HG03060 (cell line): ENCODE measurements at regions not wholly inside any gene's neighbourhood (a gene's known extent, or its start where the extent isn't known, plus 50 kb on each side); places are given as distances from the start of the nearest gene placed in this dataset.

Source experiments
- ATAC-seq: cut with Tn5 transposase; IDR thresholded peaks from one replicate; pipeline ENCODE4 v1.9.1; 2021; ENCODE audit warnings: low read depth, moderate number of reproducible peaks; ENCODE audit not compliant: unreplicated experiment

DNA sequence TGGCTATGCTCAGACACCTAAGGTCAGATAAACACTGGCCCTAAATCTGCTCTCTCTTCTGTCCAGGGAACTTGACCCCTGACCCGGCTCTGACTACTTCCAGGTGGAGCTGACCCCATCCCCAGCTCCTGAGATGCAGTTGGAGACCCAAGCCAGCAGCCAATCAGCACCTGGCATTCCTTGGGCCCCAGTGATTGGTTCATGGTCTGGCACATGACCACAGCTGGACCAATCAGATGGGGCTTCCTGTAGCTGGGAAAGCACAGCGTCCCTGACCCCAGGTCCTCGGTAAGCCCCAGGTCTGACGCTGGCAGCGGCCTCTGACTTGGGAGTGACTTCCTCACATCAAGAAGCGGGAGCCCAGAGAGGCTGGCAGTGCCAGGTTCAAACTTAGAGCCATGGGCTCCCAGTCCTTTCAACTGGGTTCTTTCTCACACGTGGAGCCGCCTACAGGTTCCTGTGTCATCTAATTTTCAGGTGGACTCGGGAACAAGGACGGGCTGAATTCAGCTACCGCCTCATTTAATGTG lies 915.4 kb upstream of the TMEM132C start:
- ATAC-seq, result no peak

DNA sequence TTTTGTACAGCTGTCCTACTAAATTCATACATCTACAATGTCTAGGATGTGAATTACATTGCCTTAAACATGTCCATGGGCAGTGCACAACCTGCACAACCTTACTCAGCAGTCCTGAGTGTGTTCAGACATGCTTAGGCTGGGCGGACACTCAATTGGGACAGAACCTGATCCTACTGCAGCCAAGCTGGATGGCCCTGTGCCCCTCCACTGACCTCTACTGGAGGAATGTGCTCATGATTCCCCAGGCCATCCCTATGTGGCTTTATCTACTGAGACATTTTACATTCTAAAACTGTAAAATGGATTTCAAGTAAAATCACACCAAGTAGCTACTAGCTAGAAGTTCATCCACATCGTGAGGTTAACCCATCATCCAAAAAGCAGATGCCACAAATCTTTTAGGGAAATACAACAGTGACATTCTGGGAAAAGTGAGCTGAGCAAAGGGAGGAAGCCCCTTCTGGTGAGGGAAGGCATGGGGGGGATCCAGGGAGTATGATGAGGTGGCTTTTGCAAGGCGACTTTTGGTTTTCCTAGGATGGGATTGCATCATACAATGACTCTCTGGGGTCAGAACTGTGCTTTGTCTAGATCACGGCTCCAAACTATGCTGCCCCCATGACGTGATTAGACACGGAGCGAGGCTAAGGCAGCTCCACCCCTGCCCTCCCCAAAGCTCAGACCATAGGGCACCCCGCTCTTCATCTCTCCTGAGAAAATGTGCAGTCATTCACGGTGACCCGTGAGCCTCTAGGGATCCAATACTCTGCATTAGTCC lies 911.7 kb upstream of the TMEM132C start:
- ATAC-seq, result no peak

DNA sequence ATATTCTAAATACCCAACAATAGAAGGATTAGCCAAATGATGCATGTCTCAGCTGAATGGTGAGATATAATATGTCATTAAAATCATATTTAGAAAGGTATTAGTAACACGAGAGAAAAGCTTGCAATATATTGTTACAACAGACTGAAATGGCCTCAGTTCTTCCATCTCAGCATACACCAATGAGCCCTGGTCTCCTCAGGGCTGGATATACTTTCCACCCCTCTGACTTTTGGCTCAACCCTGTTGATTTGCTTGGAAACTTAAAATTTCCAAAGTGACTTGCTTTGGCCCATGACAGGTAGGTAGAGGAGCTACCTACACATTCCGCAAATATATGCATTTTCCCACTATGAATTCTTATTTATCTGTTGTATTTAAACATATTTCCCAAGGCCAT lies 908.1 kb upstream of the TMEM132C start:
- no peak for ATAC-seq

DNA sequence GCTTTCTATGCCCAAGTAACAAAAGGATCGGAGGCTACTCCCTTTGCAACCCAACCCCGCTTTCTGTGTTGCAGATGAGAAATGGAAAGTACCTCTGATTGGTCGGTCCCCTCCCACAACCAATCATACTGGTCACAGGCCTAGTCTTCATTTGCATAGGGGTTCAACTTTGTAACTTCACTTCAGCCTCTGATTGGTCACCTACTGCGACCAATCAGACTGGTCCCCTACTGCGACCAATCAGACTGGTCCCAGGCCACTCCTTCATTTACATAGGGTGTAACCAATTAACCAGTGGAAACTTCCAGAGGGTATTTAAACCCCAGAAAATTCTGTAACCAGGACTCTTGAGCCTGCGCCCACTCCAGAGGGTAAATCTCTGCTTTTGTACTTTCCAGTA lies 906.4 kb upstream of the TMEM132C start:
- no peak for ATAC-seq

DNA sequence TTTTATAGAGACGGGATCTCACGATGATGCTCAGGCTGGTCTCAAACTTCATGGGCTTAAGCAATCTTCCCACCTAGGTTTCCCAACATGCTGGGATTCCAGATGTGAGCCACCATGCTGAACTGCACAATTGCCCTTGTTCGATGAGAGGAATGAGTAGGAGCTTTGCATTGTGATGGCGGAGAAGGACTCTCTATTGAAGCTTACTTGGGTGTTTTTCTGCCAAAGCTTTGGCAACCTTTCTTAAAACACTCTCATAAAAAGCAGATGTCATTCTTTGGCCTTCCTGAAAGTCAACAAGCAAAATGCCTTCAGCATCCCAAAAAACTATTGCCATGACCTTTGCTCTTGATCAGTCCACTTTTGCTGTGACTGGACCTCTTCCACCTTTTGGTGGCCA lies 904.8 kb upstream of the TMEM132C start:
- ATAC-seq, result no peak

DNA sequence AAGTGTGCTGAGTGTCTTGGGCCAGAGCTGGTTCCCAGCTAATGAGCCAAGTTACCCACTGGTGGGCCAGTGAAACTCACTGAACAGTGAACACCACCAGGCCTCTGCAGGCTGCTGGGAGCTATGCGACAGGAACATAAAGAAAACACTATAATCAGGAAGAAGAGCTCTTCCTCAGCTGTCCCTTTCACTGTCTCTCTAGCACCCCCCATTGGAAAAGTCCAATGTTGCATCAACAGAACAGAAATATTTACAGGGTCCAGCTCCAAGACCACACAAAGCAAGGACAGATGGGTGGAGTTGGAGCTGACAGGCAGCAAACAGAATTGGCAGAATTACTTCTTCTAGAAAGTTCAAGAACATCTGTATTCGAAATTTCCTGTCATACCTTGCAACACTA lies 903.6 kb upstream of the TMEM132C start:
- ATAC-seq, result no peak

DNA sequence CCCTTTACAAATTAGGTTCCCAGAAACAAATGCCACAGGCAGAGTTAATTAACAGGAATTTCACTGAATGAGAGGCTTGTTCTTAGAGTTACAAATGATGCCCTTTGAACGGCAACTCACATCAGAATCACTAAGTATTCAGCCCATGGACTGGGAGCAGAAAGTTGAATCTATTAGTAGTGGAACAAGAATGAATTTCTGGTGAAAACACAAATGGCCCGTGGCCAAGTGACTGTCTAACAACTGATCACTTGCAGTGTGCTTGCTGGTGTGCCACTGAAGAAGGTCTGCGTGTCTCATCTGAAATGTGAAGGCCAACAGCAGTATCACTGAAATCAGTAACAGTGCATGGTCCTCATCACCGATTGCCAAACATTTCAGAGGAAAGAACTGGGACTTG lies 893.4 kb upstream of the TMEM132C start:
- no peak for ATAC-seq

DNA sequence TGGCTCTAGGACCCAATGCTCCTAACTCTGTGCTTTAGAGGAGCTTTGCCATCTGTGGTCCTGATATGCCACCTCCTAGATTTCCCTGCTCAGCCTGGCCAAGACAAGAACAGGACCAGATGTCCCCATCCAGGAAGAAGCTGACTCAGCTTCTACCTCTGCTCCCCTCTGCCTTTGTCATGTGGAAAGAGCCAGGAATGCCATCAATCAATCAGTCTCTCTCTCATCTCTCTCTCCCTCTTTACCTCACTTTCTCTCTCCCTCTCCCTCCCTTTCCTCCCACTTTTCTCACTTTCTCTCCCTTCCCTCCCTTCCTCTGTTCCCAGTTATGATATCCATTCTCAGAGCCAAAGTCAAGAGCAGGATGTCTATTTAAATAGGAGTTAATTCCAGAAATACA lies 892.5 kb upstream of the TMEM132C start:
- ATAC-seq, result no peak

DNA sequence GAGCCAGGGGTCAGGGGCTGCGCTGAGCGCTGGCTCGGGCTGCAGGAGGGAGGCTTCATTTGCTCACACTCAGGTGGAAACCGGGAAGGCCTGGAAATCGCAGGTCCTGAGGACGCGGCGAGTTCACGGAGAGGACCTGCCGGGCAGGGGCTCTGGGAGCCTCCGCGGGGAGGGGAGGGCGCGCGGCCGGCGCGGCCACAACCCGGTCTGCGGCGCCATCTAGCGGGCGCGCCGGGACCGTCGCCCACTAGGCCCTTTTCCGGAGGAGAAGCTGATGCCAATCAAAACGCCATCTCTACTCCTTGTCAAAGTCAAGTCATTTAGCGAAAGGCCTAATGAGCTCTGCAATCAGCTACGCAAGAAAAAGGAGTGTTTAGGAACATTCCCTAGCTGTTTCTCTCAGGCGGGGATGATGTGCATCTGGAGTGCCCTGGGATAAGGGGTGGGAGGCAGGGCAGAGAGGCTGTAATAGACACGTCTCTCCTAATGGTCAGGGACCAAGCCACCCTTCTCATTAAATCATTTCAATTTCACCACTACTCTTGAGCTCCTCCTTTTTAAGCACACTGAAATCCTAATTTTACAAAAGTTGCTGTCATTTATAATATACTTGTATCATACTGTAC lies 885.8 kb upstream of the TMEM132C start:
- ATAC-seq, result no peak

DNA sequence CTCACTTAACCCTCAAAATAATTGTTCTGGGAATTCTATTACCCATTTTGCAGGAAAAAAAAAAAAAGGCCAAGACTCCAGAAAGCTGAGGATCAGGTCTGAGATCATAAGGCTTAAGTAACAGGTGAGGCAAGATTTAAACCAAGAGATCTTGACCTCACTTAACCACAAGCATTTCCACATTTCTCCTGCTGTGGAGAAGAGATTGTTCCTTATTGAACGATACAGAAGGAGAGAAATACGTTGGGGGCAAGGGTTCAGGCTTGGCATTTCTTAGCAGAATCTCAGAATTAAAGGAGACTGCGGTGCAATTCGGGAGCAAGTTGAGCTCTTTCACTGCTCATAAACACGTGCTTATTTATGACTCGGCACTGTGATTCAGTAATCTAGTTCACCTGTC lies 885.3 kb upstream of the TMEM132C start:
- ATAC-seq, result no peak

DNA sequence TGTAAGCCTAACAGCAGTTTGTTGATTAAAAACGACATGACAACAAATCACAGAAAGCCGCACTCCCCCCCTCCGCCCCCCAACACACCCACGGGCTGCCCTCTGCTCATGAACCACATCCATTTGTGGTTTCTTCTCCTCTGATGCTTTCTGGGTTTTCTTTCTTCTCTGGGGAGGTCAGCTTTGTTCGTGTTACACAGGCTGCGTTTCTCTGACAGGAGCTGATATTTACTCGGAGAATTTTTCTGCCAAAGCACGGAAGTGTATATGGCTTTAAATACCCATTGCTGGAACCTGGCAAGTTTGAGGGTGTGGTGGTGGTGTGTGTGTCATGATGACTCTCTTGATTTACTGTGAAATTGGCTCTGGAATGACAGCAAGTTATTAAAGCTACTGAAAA lies 883.7 kb upstream of the TMEM132C start:
- no peak for ATAC-seq

DNA sequence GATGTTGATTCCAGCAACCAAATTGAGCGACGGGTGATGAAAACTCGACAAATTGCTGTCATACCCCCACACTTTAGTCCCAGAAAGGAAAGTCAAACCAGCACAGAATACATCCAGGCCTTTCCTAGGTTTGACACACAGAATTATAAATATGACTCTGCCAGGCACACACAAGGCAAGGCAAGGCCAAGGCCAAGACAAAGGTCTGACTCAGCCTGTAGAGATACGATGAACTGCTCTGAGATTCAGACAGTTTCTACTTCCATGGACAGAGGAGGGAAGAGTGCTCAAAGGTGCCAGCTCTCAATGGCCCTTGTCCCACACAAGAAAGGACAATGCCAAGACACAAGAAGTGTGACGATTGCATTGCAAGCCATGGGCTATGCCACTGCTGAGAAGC lies 880.2 kb upstream of the TMEM132C start:
- no peak for ATAC-seq

DNA sequence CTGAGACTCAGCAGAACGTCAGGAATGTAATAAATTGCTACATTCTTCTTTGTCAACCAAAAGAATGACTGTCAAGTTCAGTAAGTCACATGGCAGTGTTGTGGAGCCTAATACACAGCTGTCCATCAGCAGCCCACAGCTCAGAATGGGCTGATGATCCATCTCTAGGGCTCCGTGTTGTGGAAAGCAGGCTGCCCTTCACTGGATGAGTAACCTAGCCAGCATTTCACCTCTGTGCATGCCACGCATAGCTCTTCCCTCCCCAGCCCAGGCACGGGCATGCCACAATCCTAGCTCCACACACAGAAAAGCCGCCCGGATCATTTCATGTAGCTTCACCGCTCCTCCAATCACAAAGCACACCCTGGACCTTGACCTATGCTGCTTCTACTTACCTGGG lies 878.0 kb upstream of the TMEM132C start:
- ATAC-seq, result no peak

DNA sequence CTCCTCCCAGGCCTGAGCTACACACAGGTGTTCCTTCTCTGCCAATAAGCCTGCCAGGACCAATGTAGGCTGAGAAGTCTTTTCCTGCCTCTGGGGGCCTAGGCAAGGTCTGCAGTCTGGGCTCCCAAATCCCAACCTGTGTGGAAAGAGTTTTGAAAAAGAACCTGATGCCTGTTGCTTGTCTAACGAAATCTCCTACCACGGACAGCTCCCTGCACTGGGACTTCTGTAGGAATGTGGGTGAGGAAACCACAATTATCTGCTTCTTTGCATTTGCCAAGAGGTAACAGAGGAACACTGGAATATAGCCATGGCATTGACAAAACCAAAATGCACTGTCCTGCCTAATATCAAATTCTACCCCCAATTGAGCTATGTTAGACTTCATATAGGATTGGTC lies 877.0 kb upstream of the TMEM132C start:
- no peak for ATAC-seq

DNA sequence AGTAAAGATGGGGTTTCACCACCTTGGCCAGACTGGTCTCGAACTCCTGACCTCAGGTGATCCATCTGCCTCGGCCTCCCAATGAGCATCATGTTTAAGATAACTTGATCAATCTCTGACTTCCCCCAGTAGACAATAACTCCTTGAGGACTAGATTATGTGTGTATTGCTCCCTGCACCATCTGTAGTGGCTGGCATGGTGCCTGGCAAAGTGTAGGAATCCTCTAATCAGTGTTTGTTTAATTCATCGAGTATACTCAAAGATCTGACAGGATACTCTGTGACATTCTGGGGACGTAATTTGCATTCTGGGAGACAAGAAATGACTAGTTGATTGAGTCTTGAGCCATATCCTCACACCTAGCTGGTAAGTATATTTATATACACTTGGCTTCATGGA lies 873.5 kb upstream of the TMEM132C start:
- ATAC-seq, result no peak

DNA sequence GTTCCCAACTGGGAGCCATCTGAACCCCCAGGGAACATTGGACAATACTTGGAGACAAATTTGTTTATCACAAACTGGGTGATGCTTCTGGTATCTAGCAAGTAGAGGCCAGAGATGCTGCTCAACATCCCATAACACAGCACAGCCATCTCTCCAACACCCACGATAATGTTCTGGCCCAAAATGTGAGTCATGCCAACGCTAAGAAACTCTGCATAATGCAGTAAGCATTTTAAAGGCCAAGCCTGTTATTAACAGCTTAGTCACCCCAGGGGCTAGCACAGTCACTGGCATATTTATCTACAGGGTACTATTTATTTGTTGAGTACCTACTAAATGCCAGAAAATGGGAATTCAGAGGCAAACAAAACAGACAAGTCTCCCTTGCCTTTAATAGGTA lies 873.1 kb upstream of the TMEM132C start:
- no peak for ATAC-seq

DNA sequence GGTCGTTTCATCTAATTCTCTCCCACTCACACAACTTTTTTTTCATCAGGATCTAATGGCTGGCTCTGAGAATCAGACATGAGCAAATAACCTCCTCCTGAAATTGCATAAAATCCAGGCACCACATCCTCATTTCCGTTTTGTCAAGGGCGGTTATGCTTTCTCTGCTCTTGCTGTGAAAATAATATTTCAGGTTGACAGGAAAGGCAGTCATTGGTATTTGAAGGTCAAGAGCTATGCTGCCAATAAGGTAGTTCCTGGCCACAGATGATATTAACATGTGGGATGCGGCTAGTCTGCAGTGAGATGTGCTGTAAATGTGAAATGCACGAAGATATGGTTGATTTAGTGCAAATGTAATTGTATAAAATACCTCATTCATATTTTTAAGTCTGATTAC lies 870.2 kb upstream of the TMEM132C start:
- no peak for ATAC-seq

DNA sequence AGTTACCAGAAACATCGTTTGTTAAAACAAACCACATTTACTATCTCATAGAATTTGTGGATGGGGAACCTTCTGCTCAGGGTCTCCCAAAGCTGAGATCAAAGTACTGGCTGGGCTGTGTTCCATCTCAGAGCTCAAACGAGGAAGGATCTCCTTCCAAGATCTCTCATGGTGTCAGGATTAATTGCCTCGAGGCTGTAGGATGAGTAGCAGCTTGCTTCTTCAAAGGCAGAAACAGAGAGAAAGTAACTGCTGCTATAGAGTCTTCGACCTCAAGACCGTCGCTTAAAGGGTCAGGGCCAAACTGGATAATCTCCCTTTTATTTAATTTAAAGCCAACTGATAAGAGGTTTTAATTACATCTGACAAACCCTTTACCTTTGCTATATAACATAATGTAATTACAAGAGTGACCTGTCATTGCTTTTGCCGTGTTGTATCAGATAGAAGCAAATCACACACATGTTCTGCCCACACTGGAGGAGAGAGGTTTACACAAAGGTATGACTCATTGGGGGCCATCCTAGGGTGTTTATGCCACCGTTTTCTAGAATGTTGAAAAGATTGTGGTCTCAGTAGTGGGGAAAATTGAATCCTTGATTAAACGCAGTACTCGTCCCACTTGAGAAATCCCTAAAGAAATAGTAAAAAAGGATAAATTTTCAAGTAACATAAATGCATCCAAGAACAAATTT lies 868.8 kb upstream of the TMEM132C start:
- no peak for ATAC-seq

DNA sequence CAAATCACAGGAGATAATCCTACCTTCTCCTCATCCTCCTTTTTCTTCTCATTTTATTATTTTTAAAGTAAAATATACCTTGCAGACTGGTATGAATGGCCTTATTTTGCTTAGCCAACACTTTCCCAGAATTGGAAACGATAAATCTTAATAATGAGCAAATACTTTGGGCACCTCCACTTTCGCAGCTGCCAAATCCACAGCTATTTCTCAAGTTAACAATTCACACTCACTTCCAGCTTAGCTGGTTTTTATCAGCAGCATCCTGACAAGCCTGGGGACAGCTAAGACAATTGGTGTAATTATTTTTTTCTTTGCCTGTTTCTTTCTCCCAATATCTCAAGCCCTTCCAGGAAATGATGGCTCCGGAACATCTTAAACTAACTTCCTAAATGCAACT lies 867.5 kb upstream of the TMEM132C start:
- no peak for ATAC-seq

DNA sequence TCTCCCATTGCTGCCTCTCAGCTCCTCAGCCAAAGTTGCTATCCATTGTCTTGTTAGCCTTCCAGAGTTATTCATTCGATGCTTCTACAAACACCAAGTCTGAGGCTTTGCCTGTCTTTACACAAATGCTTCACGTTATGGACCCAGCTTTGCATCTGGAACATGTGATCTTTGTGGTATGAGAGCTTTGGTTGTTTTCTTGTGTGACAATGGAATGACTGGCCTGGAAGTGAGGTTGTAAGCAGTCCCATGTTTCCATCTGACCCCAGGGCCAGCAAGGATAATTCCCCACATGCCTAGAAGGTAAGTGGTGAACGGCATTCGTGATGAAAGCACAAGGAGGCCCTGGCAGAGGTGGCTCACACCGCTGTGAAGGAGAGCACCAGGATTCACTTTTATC lies 866.7 kb upstream of the TMEM132C start:
- no peak for ATAC-seq

DNA sequence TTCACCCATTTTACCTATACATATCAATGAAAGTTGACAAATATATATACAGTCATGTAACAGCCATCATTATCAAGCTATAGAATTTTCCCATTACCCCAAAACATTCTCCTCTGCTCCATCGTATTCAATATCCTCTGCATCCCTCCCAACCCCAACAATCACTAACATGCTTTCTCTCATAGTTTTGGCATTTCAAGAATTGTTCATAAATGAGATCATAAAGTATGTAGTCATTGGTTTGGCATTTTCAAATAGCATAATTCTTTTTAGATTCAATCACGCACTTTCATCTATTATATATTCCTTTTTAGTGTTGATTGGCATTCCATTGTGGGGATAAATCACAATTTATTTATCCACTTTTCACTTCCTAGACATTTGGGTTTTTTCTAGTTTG lies 866.0 kb upstream of the TMEM132C start:
- ATAC-seq, result no peak

DNA sequence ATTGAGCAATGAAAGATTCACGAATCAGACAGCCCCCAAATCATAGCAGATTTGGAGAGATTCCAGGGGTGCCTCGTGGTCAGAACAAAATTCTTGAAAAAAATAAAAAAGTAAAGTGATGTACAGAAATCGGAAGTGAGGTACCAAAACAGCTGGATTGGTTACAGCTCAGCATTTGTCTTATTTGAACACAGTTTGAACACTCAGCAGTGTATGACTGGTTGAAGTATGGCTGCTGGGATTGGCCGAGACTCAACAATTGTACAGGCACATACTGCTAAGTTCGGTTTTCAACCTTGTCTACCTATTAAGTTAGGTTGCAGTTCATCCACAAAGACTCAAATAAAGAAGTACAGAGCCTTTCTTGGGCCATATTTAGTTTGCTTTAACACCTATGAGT lies 865.4 kb upstream of the TMEM132C start:
- no peak for ATAC-seq
